Gastrocnemius medialis (tissue), 4 donors: ENCODE measurements at regions not wholly inside any gene's neighbourhood (a gene's known extent, or its start where the extent isn't known, plus 50 kb on each side); places are given as distances from the start of the nearest gene placed in this dataset.

Source experiments
- CTCF ChIP-seq, 5 experiments: fragments of 450-650 bp in 3 of 5; fragments of 200-600 bp in 2 of 5; sonication (generic) in 2 of 5; IDR thresholded peaks in 4 of 5; conservative IDR thresholded peaks in 1 of 5; 1 replicate in 4 of 5; 2 replicates in 1 of 5; pipeline ENCODE4 v1.5.1; 2016 to 2019; ENCODE audit warnings: antibody characterized with exemption in 5 of 5, mild to moderate bottlenecking in 3 of 5, moderate library complexity in 3 of 5
- POLR2A ChIP-seq, 2 donors: fragments of 450-650 bp; IDR thresholded peaks; one replicate each; pipeline ENCODE4 v1.6.1; 2017; ENCODE audit warnings: antibody characterized with exemption in 2 of 2, mild to moderate bottlenecking in 2 of 2, moderate library complexity in 2 of 2

GRCh38 chr9:105964156-105964555 lies 269.8 kb downstream of the TMEM38B start:
- no peak for TF ChIP-seq CTCF (IDR thresholded peaks at IDR 0.05 in 4 of 5, conservative IDR thresholded peaks at IDR 0.05 in 1 of 5)
- no peak for TF ChIP-seq POLR2A (IDR thresholded peaks at IDR 0.05)
